DMS 273 (cell line): ENCODE measurements at regions not wholly inside any gene's neighbourhood (a gene's known extent, or its start where the extent isn't known, plus 50 kb on each side); places are given as distances from the start of the nearest gene placed in this dataset.
"Not testable (repeated sequence)": the region's sequence is repeated elsewhere in the genome, so short reads cannot be mapped to it uniquely, and the experiment has no call there.

ENCODE experiments used
- DNase-seq: peaks from one replicate; lab custom pipeline; 2025; ENCODE audit not compliant: unreplicated experiment; lab: John Stamatoyannopoulos, UW

DNA sequence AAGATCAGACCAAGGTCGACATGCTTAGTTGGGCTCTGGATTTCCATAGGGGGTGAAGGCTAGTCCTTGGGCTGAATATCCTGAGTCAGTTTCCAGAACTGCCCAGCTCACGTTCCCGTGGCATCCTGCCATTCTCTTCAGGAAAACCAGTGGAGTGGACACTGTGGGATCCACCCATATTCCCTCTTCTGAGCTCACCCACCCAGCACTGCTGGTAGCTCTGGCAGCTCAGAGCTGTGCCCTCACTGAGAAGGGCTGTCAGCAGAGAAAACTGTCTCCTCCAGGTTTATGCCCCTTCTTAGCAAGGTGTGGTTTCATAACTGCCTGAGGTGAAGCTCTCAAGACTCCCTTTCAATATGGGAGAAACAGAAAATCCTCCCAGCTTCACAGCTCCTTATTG, 111.7 kb downstream of the GGTLC2 start:
- no peak for DNase-seq

DNA sequence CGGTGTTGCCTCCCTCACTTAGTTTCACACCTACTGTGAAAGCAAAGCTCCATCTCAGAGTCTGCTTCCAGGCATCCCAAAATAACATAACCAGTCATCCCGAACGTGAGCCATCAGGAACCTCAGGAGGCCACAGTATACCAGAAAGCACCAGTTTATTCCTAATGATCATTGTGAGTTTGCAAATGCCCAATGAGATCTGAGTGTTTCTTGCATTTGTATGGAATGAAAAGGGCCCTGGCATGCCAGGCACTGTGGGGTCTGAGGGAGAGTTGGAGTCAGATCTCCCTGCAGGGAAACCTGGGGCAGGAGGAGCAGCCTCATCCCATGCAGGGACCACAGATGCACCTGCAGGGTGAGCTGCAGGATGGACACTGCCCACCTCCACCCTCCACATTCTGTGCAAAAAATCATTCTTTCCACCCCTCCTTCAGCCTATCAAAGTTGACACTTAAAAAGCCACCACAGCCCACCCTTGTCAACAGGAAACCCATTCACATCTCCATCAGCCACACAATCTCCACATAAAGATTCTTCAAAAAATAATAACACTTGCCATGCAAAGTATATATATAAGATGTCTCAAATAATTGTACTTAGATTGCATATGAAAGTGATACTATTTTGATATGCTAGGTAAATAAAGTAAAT, 112.3 kb downstream of the GGTLC2 start:
- not testable (repeated sequence) for DNase-seq

GRCh38 chr22:22758101-22758807, 113.8 kb downstream of the GGTLC2 start:
- DNase-seq, result not testable (repeated sequence)

DNA sequence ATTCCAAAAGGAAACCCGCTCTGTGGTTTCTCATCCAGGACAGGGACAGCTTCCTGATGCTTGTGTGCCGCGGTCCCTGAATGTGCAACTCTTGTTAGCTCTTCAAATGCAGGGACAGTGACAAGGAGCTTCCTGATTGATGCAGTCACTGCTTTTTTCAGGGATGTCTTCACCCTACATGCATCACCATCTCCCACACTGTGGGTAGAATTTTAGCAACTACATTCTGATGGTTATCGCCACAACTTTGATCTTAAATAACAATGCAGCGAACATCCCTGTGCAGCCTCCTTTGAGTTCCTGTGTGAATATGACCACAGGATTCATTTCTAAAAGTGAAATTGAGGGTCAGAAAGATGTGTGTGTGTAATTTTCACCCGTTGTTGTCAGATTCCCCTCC, 115.0 kb downstream of the GGTLC2 start:
- DNase-seq, result no peak

DNA sequence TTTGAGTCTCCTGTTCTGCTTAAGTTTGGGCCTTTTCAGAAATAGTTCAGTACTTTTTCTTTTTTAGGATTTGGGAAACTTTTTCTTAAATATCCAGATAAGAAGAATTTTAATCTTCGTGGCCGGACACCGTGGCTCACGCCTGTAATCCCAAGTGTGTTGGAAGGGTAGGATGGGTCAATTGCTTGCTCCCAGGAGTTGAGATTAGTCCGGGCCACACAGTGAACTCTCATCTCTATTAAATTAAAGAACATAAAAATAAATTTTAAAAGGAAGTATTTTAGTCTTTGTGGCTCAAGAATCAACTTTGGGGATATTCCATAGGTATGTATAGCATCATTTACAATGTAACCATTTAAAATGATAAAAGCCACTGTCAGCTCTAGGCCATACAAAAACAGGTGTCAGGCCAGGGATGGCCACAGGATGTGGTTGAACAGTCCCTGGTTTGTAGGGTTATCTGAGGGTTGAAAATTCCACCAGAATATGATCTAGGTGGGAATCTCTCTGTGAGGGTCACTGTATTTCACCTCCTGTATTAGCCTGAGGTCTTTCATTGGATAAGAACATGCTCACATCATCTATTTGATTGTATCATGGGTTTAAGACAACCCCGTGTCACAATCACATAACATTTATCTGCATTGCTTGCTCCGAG, 115.6 kb downstream of the GGTLC2 start:
- no peak for DNase-seq

DNA sequence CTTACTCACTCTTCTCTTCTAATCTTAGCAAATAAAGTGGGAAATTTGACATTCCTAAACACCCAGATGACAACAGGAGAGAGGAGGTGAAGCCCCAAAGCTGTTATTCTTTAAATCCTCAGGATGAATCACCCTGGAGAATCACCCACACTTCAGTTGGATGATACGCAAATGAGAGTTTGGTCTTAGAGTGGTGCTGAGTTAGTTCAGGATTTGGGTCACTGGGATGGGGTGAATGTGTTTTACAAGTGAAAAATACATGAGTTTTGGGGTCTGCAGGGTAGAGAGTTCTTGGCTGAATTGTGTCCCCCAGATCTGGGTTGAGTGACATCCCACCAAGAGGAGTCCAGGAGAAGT, 117.2 kb downstream of the GGTLC2 start:
- no peak for DNase-seq

DNA sequence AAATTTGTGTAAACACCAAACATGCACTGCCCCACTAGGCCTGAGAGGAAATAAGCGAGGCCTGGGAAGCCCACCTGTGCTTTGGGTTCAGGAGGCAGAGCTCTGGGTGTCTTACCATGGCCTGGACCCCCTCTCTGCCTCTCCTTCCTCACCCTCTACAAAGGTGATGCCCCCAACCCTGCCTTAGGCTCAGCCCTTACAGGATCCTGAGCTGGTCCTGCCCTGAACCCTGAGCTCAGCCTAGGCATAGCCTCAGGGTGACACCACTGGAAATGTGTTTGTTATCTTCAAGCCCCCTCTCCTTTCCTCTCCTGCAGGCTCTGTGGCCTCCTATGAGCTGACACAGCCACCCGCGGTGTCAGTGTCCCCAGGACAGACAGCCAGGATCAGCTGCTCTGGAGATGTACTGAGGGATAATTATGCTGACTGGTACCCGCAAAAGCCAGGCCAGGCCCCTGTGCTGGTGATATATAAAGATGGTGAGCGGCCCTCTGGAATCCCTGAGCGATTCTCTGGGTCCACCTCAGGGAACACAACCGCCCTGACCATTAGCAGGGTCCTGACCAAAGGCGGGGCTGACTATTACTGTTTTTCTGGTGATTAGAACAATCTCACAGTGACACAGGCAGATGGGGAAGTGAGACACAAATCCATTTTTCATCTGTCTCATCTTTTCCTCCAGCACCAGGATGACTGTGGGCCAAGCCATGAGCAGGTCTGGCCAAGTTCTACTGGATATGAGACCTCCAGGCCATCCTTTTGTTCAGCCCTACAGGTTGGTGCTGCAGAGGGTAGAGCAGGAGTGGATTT, 117.8 kb downstream of the GGTLC2 start:
- DNase-seq, result no peak

DNA sequence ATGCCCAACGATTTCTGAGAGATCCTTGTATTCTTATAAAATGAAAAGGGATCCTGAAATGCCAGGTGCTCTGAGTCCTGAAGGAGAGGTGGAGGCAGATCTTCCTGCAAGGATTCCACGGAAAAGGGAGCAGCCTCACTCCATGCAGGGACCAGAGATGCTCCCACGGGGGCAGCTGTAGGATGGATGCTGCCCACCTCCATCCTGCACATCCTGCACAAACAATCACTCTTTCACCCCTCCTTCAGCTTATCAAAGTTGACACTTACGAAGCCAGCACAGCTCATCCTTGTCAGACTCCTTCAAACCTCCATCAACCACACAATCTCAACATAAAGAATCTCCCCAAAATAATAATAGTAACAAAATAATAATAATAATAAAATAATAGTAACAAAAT, 119.1 kb downstream of the GGTLC2 start:
- DNase-seq, result no peak

GRCh38 chr22:22764085-22764484, 119.7 kb downstream of the GGTLC2 start:
- no peak for DNase-seq

GRCh38 chr22:22767876-22768602, 119.6 kb upstream of the IGLL5 start:
- peak; percentile 15 for DNase-seq

DNA sequence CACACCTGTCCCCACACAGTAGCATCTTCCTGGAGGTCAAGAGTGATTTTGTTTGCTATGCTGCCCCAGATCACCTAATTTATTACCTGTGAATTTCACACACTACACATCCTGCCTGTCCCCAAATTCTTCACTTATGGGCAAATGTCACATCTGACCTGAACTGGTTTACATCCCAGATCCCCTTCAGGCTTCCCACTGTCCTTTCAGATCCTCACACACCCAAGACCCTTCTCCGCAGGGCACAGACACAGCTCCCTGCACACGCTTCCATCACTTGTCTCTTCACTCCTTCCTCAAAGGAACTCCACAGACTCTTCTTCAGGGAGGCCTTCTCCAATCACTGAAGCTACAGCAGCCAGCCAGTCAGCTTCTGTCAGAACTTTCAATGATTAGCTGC, 118.7 kb upstream of the IGLL5 start:
- no peak for DNase-seq

GRCh38 chr22:22769434-22770279, 118.0 kb upstream of the IGLL5 start:
- no peak for DNase-seq

- DNase-seq, result peak; percentile 54
Measured at GRCh38 chr22:22770280-22770871, 117.2 kb upstream of the IGLL5 start.

GRCh38 chr22:22770881-22771280, 116.7 kb upstream of the IGLL5 start:
- no peak for DNase-seq

DNA sequence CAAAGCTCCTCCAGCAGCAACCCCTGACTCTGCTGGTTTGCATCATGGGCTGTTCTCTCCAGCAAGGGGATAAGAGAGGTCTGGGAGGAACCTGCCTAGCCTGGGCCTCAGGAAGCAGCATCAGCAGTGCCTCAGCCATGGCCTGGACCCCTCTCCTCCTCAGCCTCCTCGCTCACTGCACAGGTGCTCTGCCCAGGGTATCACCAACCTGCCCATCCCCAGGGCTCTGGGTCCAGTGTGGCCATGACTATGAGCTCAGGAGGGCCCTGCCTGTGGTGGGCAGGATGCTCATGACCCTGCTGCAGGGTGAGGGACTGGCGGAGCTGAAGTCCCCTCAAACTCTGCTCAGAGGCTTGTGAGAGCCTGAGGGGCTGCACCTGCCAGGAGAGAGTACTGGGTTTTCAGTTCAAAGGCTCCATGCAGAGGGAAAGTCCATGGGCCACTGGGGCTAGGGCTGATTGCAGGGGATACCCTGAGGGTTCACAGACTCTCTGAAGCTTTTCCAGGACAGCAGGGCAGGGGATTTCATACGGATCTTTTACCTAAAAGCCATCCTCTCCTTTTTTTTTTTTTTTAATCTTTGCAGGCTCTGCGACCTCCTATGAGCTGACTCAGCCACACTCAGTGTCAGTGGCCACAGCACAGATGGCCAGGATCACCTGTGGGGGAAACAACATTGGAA, 115.8 kb upstream of the IGLL5 start:
- no peak for DNase-seq

GRCh38 chr22:22772396-22772795, 115.2 kb upstream of the IGLL5 start:
- DNase-seq, result no peak

GRCh38 chr22:22772883-22773282, 114.7 kb upstream of the IGLL5 start:
- DNase-seq, result no peak

- no peak for DNase-seq
Measured at GRCh38 chr22:22773427-22773826, 114.2 kb upstream of the IGLL5 start.

DNA sequence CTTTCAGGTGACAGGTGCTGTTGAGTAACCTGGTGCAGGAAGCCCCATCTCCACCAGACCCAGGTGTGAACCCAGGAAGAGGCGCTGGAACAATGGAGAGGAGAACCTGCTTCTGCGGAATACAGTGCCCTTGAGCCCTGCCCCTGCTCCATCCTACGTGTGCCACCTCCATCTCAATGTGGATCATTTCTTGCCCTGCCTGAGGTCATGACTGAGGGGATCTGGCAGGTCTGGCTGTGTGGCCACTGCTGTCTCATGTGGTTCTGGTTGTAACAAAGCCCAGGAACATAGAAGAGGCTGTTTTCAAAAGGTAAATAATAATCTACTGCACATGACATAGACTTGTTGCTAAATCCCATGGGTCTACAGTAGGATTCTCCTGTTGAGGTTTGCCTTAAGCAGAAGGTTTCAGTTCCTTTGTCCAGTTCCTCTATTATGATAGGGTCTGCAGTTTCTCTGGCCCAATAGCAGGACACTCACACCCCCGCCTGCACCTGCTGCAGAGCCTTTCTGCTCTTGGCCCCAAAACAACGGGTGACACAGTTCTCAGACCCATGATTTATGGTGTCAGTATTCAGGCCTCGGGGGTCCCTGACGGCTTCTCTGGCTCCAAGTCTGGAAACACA, 113.5 kb upstream of the IGLL5 start:
- DNase-seq, result no peak
